Epithelial cell of esophagus (primary cell): ENCODE measurements at regions not wholly inside any gene's neighbourhood (a gene's known extent, or its start where the extent isn't known, plus 50 kb on each side); places are given as distances from the start of the nearest gene placed in this dataset.

Experiments
- DNase-seq: peaks from one replicate; pipeline ENCODE4 v3.0.0; 2010; ENCODE audit warnings: low read depth
- H3K4me3 ChIP-seq: 2 replicates; pipeline ENCODE4 v1.5.1; 2011; ENCODE audit warnings: mild to moderate bottlenecking, low read length, control low read depth
- CTCF ChIP-seq: IDR thresholded peaks from 2 replicates; pipeline ENCODE4 v1.5.1; 2011; ENCODE audit warnings: low read depth, mild to moderate bottlenecking, low read length, control low read depth, inconsistent platforms; ENCODE audit not compliant: insufficient read depth; ENCODE audit errors: missing control alignments

GRCh38 chr2:175855794-175856453, 146.1 kb downstream of the LNPK start:
- DNase-seq, result peak; percentile 84
- no peak for TF ChIP-seq CTCF

GRCh38 chr2:175855236-175855635, 146.8 kb downstream of the LNPK start:
- TF ChIP-seq CTCF, result no peak
- no peak overlapping the region for H3K4me3 ChIP-seq
- no peak for DNase-seq

More at GRCh38 chr2:175855794-175856453, 146.1 kb downstream of the LNPK start:
- no peak overlapping the region for H3K4me3 ChIP-seq

- no peak for TF ChIP-seq CTCF
- H3K4me3 ChIP-seq, result no peak overlapping the region
- DNase-seq, result no peak
These were observed 147.4 kb downstream of the LNPK start for GRCh38 chr2:175854665-175855064.

- H3K4me3 ChIP-seq, result no peak overlapping the region
- DNase-seq, result no peak
- TF ChIP-seq CTCF, result no peak
These were observed 147.9 kb downstream of the LNPK start for GRCh38 chr2:175854129-175854528.

- no peak for TF ChIP-seq CTCF
- no peak overlapping the region for H3K4me3 ChIP-seq
- DNase-seq, result no peak
These were observed 148.5 kb downstream of the LNPK start for GRCh38 chr2:175853616-175853890.

GRCh38 chr2:175852879-175853615, 149.0 kb downstream of the LNPK start:
- H3K4me3 ChIP-seq, result no peak overlapping the region
- no peak for DNase-seq
- no peak for TF ChIP-seq CTCF

- no peak for DNase-seq
- H3K4me3 ChIP-seq, result no peak overlapping the region
- TF ChIP-seq CTCF, result no peak
These were observed 154.9 kb downstream of the LNPK start for GRCh38 chr2:175847128-175847527.
